HAP-1 (cell line): ENCODE measurements at regions not wholly inside any gene's neighbourhood (a gene's known extent, or its start where the extent isn't known, plus 50 kb on each side); places are given as distances from the start of the nearest gene placed in this dataset.

ENCODE experiments used
- DNase-seq, 2 experiments: peaks; one replicate each; pipeline ENCODE4 v3.0.0-alpha.2; 2016 to 2020; ENCODE audit warnings: low spot score in 2 of 2
- H3K27me3 ChIP-seq: fragments of 250-450 bp; sonication (Bioruptor Pico); 2 replicates; pipeline ENCODE4 v1.5.1; 2020; ENCODE audit warnings: low read depth, mild to moderate bottlenecking, moderate library complexity
- H3K36me3 ChIP-seq: fragments of 250-450 bp; sonication (Bioruptor Pico); replicated peaks from 2 replicates; pipeline ENCODE4 v1.5.1; 2020; ENCODE audit warnings: mild to moderate bottlenecking
- H3K4me1 ChIP-seq: fragments of 250-450 bp; sonication (Bioruptor Pico); 2 replicates; pipeline ENCODE4 v1.5.1; 2020; ENCODE audit warnings: mild to moderate bottlenecking
- H3K4me3 ChIP-seq: fragments of 250-450 bp; sonication (Bioruptor Pico); 2 replicates; pipeline ENCODE4 v1.5.1; 2020; ENCODE audit warnings: mild to moderate bottlenecking, moderate library complexity
- H3K9me3 ChIP-seq: fragments of 250-450 bp; sonication (Bioruptor Pico); 2 replicates; pipeline ENCODE4 v1.5.1; 2020; ENCODE audit warnings: mild to moderate bottlenecking, moderate library complexity
- in situ Hi-C: fragments of 300-500 bp; cut with MboI; formaldehyde crosslinking; loops from 3 replicates; pipeline ENCODE4 v1.14.3; 2020; ENCODE audit warnings: low sequenced_read_pairs, inconsistent platforms, mixed read lengths

DNA sequence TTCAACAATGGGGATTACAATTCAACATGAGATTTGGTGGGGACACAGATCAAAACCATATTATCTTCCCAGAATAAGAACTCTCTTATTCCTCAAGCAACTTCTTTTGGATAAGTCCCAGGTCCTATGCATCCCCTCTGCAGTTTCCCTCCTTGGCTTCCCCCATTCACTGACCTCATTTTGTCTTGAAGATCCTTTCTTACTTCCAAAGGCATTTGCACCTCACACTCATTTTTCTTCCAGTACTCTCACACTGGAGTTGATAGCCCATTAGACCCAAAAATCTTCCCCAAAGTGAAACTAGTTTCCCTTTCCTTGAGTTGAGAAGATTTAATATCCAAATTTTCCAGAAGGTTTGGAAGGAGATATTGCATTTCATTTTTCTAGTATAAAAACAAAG is 178.0 kb upstream of the DAPK1 start:
- in situ Hi-C loops, result loop anchor here (10.0 to 25.0 kb wide), 2 partner anchors 682 to 905 kb away; no protein-coding TSS in a partner anchor
- Histone ChIP-seq H3K36me3 (no peaks in the 10 kb centered on the region), H3K4me1 (no peaks in the 10 kb centered on the region), H3K4me3 (no peak overlapping the region), H3K27me3 (no peaks in the 10 kb centered on the region), H3K9me3 (no peaks in the 10 kb centered on the region)
- no peak for DNase-seq

DNA sequence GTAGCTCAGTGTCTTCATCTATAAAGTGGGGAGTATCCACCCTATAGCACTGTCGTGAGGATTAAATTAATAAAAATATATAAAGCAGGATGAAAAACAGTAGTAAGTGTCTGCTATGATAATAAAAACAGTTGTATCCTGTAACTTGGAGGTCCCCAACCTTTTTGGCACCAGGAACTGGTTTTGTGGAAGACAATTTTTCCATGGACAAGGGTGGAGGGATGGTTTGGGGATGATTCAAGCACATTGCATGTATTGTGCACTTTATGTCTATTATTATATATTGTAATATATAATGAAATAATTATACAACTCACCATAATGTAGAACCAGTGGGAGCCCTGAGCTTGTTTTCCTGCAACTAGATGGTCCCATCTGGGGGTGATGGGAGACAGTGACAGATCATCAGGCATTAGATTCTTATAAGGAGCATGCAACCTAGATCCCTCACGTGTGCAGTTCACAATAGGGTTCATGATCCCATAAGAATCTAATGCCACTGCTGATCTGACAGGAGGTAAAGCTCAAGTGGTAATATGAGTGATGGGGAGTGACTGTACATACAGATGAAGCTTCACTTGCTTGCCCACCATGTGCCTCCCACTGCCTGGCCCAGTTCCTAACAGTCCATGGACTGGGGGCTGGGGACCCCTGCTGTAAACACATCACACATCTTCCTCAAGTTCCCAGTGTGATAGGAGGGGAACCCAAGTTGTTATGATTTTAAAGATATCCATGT is 177.4 kb upstream of the DAPK1 start:
- no peak for DNase-seq
- no peaks in the 10 kb centered on the region for H3K27me3 ChIP-seq
- in situ Hi-C loops, result loop anchor here (10.0 to 25.0 kb wide), 2 partner anchors 683 to 906 kb away; no protein-coding TSS in a partner anchor
- no peaks in the 10 kb centered on the region for H3K36me3 ChIP-seq
- no peaks in the 10 kb centered on the region for H3K4me1 ChIP-seq
- no peaks in the 10 kb centered on the region for H3K9me3 ChIP-seq
- H3K4me3 ChIP-seq, result no peak overlapping the region

- in situ Hi-C loops, result loop anchor here (10.0 to 25.0 kb wide), 2 partner anchors 686 to 908 kb away; no protein-coding TSS in a partner anchor
- Histone ChIP-seq H3K9me3 (no peaks in the 10 kb centered on the region), H3K27me3 (no peaks in the 10 kb centered on the region), H3K36me3 (no peaks in the 10 kb centered on the region), H3K4me1 (no peaks in the 10 kb centered on the region), H3K4me3 (no peak overlapping the region)
- DNase-seq, result no peak
Observed at GRCh38 chr9:87322840-87323635, 174.6 kb upstream of the DAPK1 start.

DNA sequence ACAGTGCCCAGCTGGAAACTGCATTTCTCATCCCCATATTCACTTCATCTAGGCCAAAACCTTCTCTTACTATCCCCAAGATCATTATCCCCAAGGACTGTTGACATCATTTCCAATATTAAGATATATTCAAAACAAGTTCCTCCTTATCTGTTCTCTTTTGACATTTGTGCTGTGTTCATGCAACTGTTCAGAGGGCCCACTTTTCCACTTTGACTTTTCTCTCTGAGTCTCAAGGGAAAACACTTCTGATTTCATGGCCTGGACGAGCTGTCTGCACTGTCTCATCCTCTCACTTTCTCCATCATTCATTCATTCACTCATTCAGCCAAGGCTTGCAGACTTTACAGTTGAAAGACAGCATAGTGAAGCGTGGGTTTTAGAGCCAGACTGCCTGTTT is 173.7 kb upstream of the DAPK1 start:
- DNase-seq, result no peak
- Histone ChIP-seq H3K9me3 (no peaks in the 10 kb centered on the region), H3K27me3 (no peaks in the 10 kb centered on the region), H3K36me3 (no peaks in the 10 kb centered on the region), H3K4me1 (no peaks in the 10 kb centered on the region), H3K4me3 (no peak overlapping the region)
- in situ Hi-C loops, result loop anchor here (10.0 to 25.0 kb wide), 2 partner anchors 687 to 909 kb away; no protein-coding TSS in a partner anchor

- Histone ChIP-seq H3K36me3 (no peaks in the 10 kb centered on the region), H3K27me3 (no peaks in the 10 kb centered on the region), H3K4me1 (no peaks in the 10 kb centered on the region), H3K4me3 (no peak overlapping the region), H3K9me3 (no peaks in the 10 kb centered on the region)
- peak in 1 of 2 experiments; percentile 56 for DNase-seq
- in situ Hi-C loops, result loop anchor here (10.0 to 25.0 kb wide), 4 partner anchors 488 to 910 kb away; no protein-coding TSS in a partner anchor
Observed at GRCh38 chr9:87324613-87325194, 173.0 kb upstream of the DAPK1 start.

DNA sequence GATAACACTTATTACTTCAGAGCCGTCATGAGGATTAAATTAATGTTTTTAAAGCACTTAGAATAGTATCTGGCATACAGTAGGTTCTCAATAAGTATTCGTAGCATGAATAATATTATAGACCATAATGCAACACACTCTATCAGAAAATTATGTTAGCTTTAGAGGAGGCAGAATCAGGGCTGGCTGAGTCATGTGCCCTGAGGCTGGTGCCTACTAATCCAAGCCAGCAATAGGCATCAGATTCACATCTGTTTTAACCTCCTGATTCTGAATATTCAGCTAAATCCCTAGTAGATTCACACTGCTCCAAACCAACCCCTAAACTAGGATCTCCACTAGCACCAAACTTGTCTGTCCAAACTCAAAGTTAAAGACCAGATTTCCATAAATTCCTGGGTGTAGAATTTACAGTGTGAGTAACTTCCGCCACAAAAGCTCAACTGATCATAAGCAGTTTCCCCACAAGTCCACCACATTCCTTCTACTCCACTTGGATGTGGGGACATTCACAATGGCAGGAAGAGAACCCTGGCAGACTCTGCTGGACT is 170.0 kb upstream of the DAPK1 start:
- no peak for DNase-seq
- peaks cover 3% of the 10 kb centered on the region; the same call in 1 of the 2 replicates for H3K9me3 ChIP-seq
- H3K36me3 ChIP-seq, result no peaks in the 10 kb centered on the region
- no peaks in the 10 kb centered on the region for H3K4me1 ChIP-seq
- no peak overlapping the region for H3K4me3 ChIP-seq
- H3K27me3 ChIP-seq, result no peaks in the 10 kb centered on the region
- in situ Hi-C loops, result loop anchor here (10.0 to 25.0 kb wide), 3 partner anchors 485 to 913 kb away; no protein-coding TSS in a partner anchor

- H3K36me3 ChIP-seq, result no peaks in the 10 kb centered on the region
- in situ Hi-C loops, result loop anchor here (10.0 to 25.0 kb wide), 3 partner anchors 341 to 847 kb away; no protein-coding TSS in a partner anchor
- no peak for DNase-seq
- peaks cover 3% of the 10 kb centered on the region; the same call in 1 of the 2 replicates for H3K9me3 ChIP-seq
- no peaks in the 10 kb centered on the region for H3K4me1 ChIP-seq
- H3K27me3 ChIP-seq, result peaks cover 4% of the 10 kb centered on the region; the same call in 1 of the 2 replicates
- H3K4me3 ChIP-seq, result no peak overlapping the region
Observed at GRCh38 chr9:87333802-87334201, 163.9 kb upstream of the DAPK1 start.

- Histone ChIP-seq H3K36me3 (no peaks in the 10 kb centered on the region), H3K27me3 (peaks cover 4% of the 10 kb centered on the region; the same call in 1 of the 2 replicates), H3K4me3 (no peak overlapping the region), H3K9me3 (peaks cover 3% of the 10 kb centered on the region; the same call in 1 of the 2 replicates), H3K4me1 (no peaks in the 10 kb centered on the region)
- DNase-seq, result no peak
- in situ Hi-C loops, result loop anchor here (10.0 to 25.0 kb wide), 3 partner anchors 340 to 847 kb away; no protein-coding TSS in a partner anchor
Observed at GRCh38 chr9:87334366-87334765, 163.3 kb upstream of the DAPK1 start.

GRCh38 chr9:87336407-87336806 is 161.3 kb upstream of the DAPK1 start:
- Histone ChIP-seq H3K4me3 (no peak overlapping the region), H3K9me3 (peaks cover 2% of the 10 kb centered on the region; the same call in 1 of the 2 replicates), H3K36me3 (no peaks in the 10 kb centered on the region), H3K4me1 (no peaks in the 10 kb centered on the region), H3K27me3 (peaks cover 4% of the 10 kb centered on the region; the same call in 1 of the 2 replicates)
- DNase-seq, result peak in 1 of 2 experiments; percentile 21
- in situ Hi-C loops, result loop anchor here (10.0 to 25.0 kb wide), 3 partner anchors 338 to 849 kb away; no protein-coding TSS in a partner anchor

DNA sequence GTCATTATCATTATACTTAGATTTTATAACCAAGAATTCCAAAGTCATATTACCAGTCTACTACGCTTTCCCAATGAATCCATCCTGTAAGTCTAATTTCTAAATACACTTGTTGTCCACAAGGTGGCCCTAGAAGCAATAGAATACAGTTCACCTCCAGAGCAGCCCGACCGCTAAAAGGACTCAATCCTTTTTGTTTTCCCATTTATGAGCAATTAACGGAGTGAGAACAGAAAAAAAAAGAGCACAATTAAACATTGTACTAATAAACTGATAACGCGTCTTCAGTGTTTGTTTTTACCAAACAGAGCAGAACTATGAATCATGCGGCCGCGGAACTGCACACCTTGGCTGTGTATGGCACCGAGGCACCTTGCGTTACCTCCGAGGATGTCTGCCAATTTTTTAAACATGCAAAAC is 160.7 kb upstream of the DAPK1 start:
- peak; percentile 25 to 74 for DNase-seq
- in situ Hi-C loops, result loop anchor here (10.0 to 25.0 kb wide), 3 partner anchors 338 to 850 kb away; no protein-coding TSS in a partner anchor
- Histone ChIP-seq H3K36me3 (no peaks in the 10 kb centered on the region), H3K4me1 (no peaks in the 10 kb centered on the region), H3K27me3 (peaks cover 4% of the 10 kb centered on the region; the same call in 1 of the 2 replicates), H3K9me3 (no peaks in the 10 kb centered on the region), H3K4me3 (peak overlapping the region; percentile 4)

DNA sequence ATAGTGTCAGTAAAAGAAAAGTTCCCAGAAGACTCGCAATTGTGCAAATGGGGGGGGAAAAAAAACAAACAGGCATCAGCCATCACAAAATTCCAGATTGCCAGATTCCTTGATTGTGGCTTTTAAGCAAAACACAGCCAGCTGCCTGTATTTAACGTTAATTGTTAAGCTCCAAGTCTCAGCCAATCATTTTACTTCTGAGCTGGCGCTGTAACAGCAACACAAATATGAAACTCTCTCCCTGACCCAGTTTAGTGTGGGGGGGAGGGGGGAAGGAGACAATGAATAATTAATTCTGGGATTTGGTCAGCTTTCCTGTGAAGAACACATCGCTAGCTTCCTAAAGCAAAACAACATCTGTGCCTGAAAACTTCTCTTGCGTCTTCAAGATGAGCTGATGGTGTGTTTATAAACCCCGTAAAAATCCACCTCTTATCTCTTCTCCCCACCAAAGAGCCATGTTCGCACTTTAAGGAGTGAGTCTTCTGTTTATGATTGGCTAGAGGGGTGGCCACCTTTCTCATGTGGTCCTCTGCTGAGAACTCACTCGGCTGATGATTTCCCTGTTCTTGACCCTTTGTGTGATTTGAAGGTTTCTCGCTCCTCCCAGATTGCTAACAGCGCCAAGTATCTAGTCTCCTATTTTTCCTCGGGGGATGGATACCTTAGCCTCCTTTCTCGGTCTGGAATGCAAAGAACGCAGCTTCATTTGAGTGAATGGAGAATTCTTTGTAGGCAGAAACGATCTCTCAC is 160.2 kb upstream of the DAPK1 start:
- Histone ChIP-seq H3K36me3 (no peaks in the 10 kb centered on the region), H3K9me3 (no peaks in the 10 kb centered on the region), H3K4me3 (peak overlapping the region; percentile 4), H3K4me1 (no peaks in the 10 kb centered on the region), H3K27me3 (peaks cover 4% of the 10 kb centered on the region; the same call in 1 of the 2 replicates)
- DNase-seq, result no peak
- in situ Hi-C loops, result loop anchor here (10.0 to 25.0 kb wide), 3 partner anchors 337 to 850 kb away; no protein-coding TSS in a partner anchor
